H9 (cell line): ENCODE measurements at regions not wholly inside any gene's neighbourhood (a gene's known extent, or its start where the extent isn't known, plus 50 kb on each side); places are given as distances from the start of the nearest gene placed in this dataset.

Experiments used
- DNase-seq: peaks from one replicate; pipeline ENCODE4 v3.0.0-alpha.2; 2017
- H2AFZ ChIP-seq: one replicate; pipeline ENCODE4 v1.6.1; 2013; ENCODE audit warnings: mild to moderate bottlenecking, low read length, control low read depth, moderate library complexity
- H2AK5ac ChIP-seq: 2 replicates; pipeline ENCODE4 v1.6.1; 2013; ENCODE audit warnings: low read length, control low read depth, mixed read lengths; ENCODE audit not compliant: insufficient read length
- H2BK120ac ChIP-seq: one replicate; pipeline ENCODE4 v1.6.1; 2013; ENCODE audit warnings: low read depth, mild to moderate bottlenecking, low read length, control low read depth, inconsistent platforms; ENCODE audit not compliant: poor library complexity, severe bottlenecking
- H2BK12ac ChIP-seq: 2 replicates; pipeline ENCODE4 v1.6.1; 2013; ENCODE audit warnings: low read length, control low read depth, mixed read lengths, low read depth; ENCODE audit not compliant: insufficient read length
- H2BK15ac ChIP-seq: 2 replicates; pipeline ENCODE4 v1.6.1; 2013; ENCODE audit warnings: low read depth, low read length, control low read depth
- H2BK20ac ChIP-seq: one replicate; pipeline ENCODE4 v1.6.1; 2013; ENCODE audit warnings: low read depth, mild to moderate bottlenecking, low read length, control low read depth, inconsistent platforms; ENCODE audit not compliant: poor library complexity, severe bottlenecking
- H2BK5ac ChIP-seq: 2 replicates; pipeline ENCODE4 v1.6.1; 2013; ENCODE audit warnings: low read length, control low read depth, mixed read lengths; ENCODE audit not compliant: insufficient read length
- H3K14ac ChIP-seq: 2 replicates; pipeline ENCODE4 v1.6.1; 2013; ENCODE audit warnings: low read length, control low read depth; ENCODE audit not compliant: insufficient read depth
- H3K18ac ChIP-seq: 2 replicates; pipeline ENCODE4 v1.6.1; 2013; ENCODE audit warnings: low read depth, mild to moderate bottlenecking, mixed read lengths, low read length, control low read depth; ENCODE audit not compliant: insufficient read length
- H3K23ac ChIP-seq: 2 replicates; pipeline ENCODE4 v1.6.1; 2013; ENCODE audit warnings: low read length, control low read depth, mixed read lengths, low read depth; ENCODE audit not compliant: insufficient read length
- H3K23me2 ChIP-seq: 2 replicates; pipeline ENCODE4 v1.6.1; 2013; ENCODE audit warnings: low read depth, mild to moderate bottlenecking, mixed read lengths, low read length, control low read depth; ENCODE audit not compliant: insufficient read length, poor library complexity, severe bottlenecking
- H3K27ac ChIP-seq: 2 replicates; pipeline ENCODE4 v1.5.1; 2013; ENCODE audit warnings: low read length, control low read depth, mixed read lengths, low read depth; ENCODE audit not compliant: insufficient read length
- H3K27me3 ChIP-seq: 2 replicates; pipeline ENCODE4 v1.6.1; 2013; ENCODE audit warnings: low read length, control low read depth, inconsistent platforms; ENCODE audit not compliant: insufficient read depth
- H3K4ac ChIP-seq: 2 replicates; pipeline ENCODE4 v1.6.1; 2013; ENCODE audit warnings: low read depth, mild to moderate bottlenecking, control low read depth, inconsistent platforms, low read length, moderate library complexity
- H3K4me1 ChIP-seq: 2 replicates; pipeline ENCODE4 v1.6.1; 2013; ENCODE audit warnings: low read length, control low read depth, inconsistent platforms; ENCODE audit not compliant: insufficient read depth
- H3K4me2 ChIP-seq: 2 replicates; pipeline ENCODE4 v1.6.1; 2013; ENCODE audit warnings: low read length, control low read depth, mixed read lengths; ENCODE audit not compliant: insufficient read length, insufficient read depth
- H3K56ac ChIP-seq: 2 replicates; pipeline ENCODE4 v1.6.1; 2013; ENCODE audit warnings: low read depth, mild to moderate bottlenecking, mixed read lengths, low read length, control low read depth; ENCODE audit not compliant: insufficient read length
- H3K79me1 ChIP-seq: 2 replicates; pipeline ENCODE4 v1.6.1; 2013; ENCODE audit warnings: low read depth, mild to moderate bottlenecking, moderate library complexity, low read length, control low read depth, inconsistent platforms; ENCODE audit not compliant: insufficient read depth, poor library complexity, severe bottlenecking
- H3K79me2 ChIP-seq: 2 replicates; pipeline ENCODE4 v1.6.1; 2013; ENCODE audit warnings: low read length, control low read depth, inconsistent platforms; ENCODE audit not compliant: insufficient read depth
- H3K9ac ChIP-seq: 2 replicates; pipeline ENCODE4 v1.6.1; 2013; ENCODE audit warnings: low read length, control low read depth, mixed read lengths; ENCODE audit not compliant: insufficient read length; ENCODE audit errors: extremely low read depth
- H3K9me3 ChIP-seq: one replicate; pipeline ENCODE4 v1.6.1; 2013; ENCODE audit warnings: low read depth, low read length, inconsistent platforms; ENCODE audit not compliant: control insufficient read depth
- H3T11ph ChIP-seq: one replicate; pipeline ENCODE4 v1.6.1; 2013; ENCODE audit warnings: mild to moderate bottlenecking, low read length, control low read depth, inconsistent platforms
- H4K20me1 ChIP-seq: one replicate; pipeline ENCODE4 v1.6.1; 2013; ENCODE audit not compliant: control insufficient read depth, insufficient read length, insufficient read depth
- H4K5ac ChIP-seq: 2 replicates; pipeline ENCODE4 v1.6.1; 2013; ENCODE audit warnings: low read depth, mild to moderate bottlenecking, mixed read lengths, low read length, control low read depth; ENCODE audit not compliant: insufficient read length
- H4K8ac ChIP-seq: replicated peaks from 2 replicates; pipeline ENCODE4 v1.6.1; 2013; ENCODE audit warnings: low read length, control low read depth, mixed read lengths, low read depth; ENCODE audit not compliant: insufficient read length
- H4K91ac ChIP-seq: 2 replicates; pipeline ENCODE4 v1.6.1; 2013; ENCODE audit warnings: low read depth, mild to moderate bottlenecking, moderate library complexity, mixed read lengths, low read length, control low read depth; ENCODE audit not compliant: insufficient read length
- H3K27ac Mint-ChIP-seq, 3 experiments: 2 replicates in 2 of 3; 3 replicates in 1 of 3; pipeline ENCODE4 v1.8.0; 2020 to 2021; ENCODE audit warnings: mixed read lengths in 3 of 3, mild to moderate bottlenecking in 1 of 3, moderate library complexity in 1 of 3
- H3K27me3 Mint-ChIP-seq: 2 replicates; pipeline ENCODE4 v1.8.0; 2021; ENCODE audit warnings: low read depth, mild to moderate bottlenecking, moderate library complexity, mixed read lengths
- H3K36me3 Mint-ChIP-seq, 3 experiments: 2 replicates in 2 of 3; 3 replicates in 1 of 3; pipeline ENCODE4 v1.8.0; 2020 to 2021; ENCODE audit warnings: low read depth in 3 of 3, mixed read lengths in 3 of 3; ENCODE audit not compliant: insufficient read depth in 1 of 3
- H3K4me1 Mint-ChIP-seq, 2 experiments: 2 replicates each; pipeline ENCODE4 v1.8.0; 2020; ENCODE audit warnings: mixed read lengths in 2 of 2
- H3K4me3 Mint-ChIP-seq, 2 experiments: 2 replicates in 1 of 2; 3 replicates in 1 of 2; pipeline ENCODE4 v1.8.0; 2020 to 2021; ENCODE audit warnings: mild to moderate bottlenecking in 2 of 2, mixed read lengths in 2 of 2, moderate library complexity in 1 of 2
- H3K9me3 Mint-ChIP-seq, 2 experiments: 2 replicates in 1 of 2; 3 replicates in 1 of 2; pipeline ENCODE4 v1.8.0; 2020; ENCODE audit warnings: mild to moderate bottlenecking in 2 of 2, mixed read lengths in 2 of 2, moderate library complexity in 1 of 2
- WGBS: extraction: QIAGEN DNeasy Blood & Tissue Kit; methylation state at CpG from one replicate; pipeline ENCODE4 v1.1.7; 2013; ENCODE audit warnings: missing lambda C conversion rate, low lambda C conversion rate, mixed read lengths; ENCODE audit not compliant: insufficient read length; ENCODE audit errors: extremely low coverage; 5-methylcytosine and 5-hydroxymethylcytosine counted together
- TF ChIP-seq, protein P1 (sequence below): fragments of 200-600 bp; sonication (generic); conservative IDR thresholded peaks from 3 replicates; pipeline ENCODE4 v1.8.0; 2021; ENCODE audit warnings: antibody characterized with exemption, mild to moderate bottlenecking

- H3T11ph ChIP-seq: no peak overlapping the region
- no peak overlapping the region for H4K91ac ChIP-seq
- H3K9me3 Mint-ChIP-seq: no peaks in the 10 kb centered on the region; a peak in 1 of 5 replicates
- no peak overlapping the region for H2BK120ac ChIP-seq
- H3K27ac ChIP-seq: no peak overlapping the region
- H3K79me2 ChIP-seq: no peaks in the 10 kb centered on the region
- H2AK5ac ChIP-seq: no peak overlapping the region
- H3K18ac ChIP-seq: no peak overlapping the region
- no peaks in the 10 kb centered on the region for H3K27me3 Mint-ChIP-seq
- no peaks in the 10 kb centered on the region for H3K23me2 ChIP-seq
- H2BK5ac ChIP-seq: no peak overlapping the region
- H3K56ac ChIP-seq: no peak overlapping the region
- H2AFZ ChIP-seq: peak overlapping the region; percentile 48
- H3K27ac Mint-ChIP-seq: peak overlapping the region in 1 of 3 experiments; percentile 24; a peak in 1 of 7 replicates
- peaks cover 2% of the 10 kb centered on the region; the same call in 1 of the 2 replicates for H3K4me1 ChIP-seq
- no peak overlapping the region for H3K14ac ChIP-seq
- H2BK12ac ChIP-seq: no peak overlapping the region
- no peak overlapping the region for H2BK15ac ChIP-seq
- H3K27me3 ChIP-seq: no peaks in the 10 kb centered on the region
- TF ChIP-seq, protein P1, sequence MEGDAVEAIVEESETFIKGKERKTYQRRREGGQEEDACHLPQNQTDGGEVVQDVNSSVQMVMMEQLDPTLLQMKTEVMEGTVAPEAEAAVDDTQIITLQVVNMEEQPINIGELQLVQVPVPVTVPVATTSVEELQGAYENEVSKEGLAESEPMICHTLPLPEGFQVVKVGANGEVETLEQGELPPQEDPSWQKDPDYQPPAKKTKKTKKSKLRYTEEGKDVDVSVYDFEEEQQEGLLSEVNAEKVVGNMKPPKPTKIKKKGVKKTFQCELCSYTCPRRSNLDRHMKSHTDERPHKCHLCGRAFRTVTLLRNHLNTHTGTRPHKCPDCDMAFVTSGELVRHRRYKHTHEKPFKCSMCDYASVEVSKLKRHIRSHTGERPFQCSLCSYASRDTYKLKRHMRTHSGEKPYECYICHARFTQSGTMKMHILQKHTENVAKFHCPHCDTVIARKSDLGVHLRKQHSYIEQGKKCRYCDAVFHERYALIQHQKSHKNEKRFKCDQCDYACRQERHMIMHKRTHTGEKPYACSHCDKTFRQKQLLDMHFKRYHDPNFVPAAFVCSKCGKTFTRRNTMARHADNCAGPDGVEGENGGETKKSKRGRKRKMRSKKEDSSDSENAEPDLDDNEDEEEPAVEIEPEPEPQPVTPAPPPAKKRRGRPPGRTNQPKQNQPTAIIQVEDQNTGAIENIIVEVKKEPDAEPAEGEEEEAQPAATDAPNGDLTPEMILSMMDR: no peak
- H3K9me3 ChIP-seq: no peaks in the 10 kb centered on the region
- no peak overlapping the region for H3K9ac ChIP-seq
- H2BK20ac ChIP-seq: no peak overlapping the region
- no peak overlapping the region for H3K4ac ChIP-seq
- H3K4me2 ChIP-seq: no peak overlapping the region
- H3K4me3 Mint-ChIP-seq: no peak overlapping the region
- no peak overlapping the region for H4K8ac ChIP-seq
- no peak overlapping the region for H4K5ac ChIP-seq
- H3K23ac ChIP-seq: no peak overlapping the region
- peaks cover 3 to 5% of the 10 kb centered on the region in 2 experiments; a peak in 3 of 4 replicates for H3K4me1 Mint-ChIP-seq
- H3K36me3 Mint-ChIP-seq: no peaks in the 10 kb centered on the region
- WGBS: no CpG with 5 or more reads among the region's 3 CpGs
- H3K79me1 ChIP-seq: no peaks in the 10 kb centered on the region
- no peaks in the 10 kb centered on the region for H4K20me1 ChIP-seq
- no peak for DNase-seq
Measured at GRCh38 chr11:91742155-91742554, 482.5 kb upstream of the FAT3 start.
